T-cell (primary cell): ENCODE measurements at regions not wholly inside any gene's neighbourhood (a gene's known extent, or its start where the extent isn't known, plus 50 kb on each side); places are given as distances from the start of the nearest gene placed in this dataset.

Source experiments
- ATAC-seq, 4 experiments: fragments of 200-7000 bp in 3 of 4; fragments of 150-1000 bp in 1 of 4; cut with Tn5 transposase; replicated peaks in 1 of 4; 1 replicate in 3 of 4; 2 replicates in 1 of 4; pipeline ENCODE4 v1.10.0; 2021; ENCODE audit warnings: moderate library complexity in 3 of 4, mild to moderate bottlenecking in 2 of 4, moderate number of reproducible peaks in 1 of 4
- CTCF ChIA-PET, 2 donors: fragments of 300-600 bp; sonication (Branson Sonifier 250); formaldehyde crosslinking; loops; one replicate each; lab custom pipeline; 2022; ENCODE audit warnings: antibody characterized with exemption in 2 of 2; lab: Charles Lee
- POLR2A ChIA-PET, 2 donors: fragments of 300-600 bp; sonication (Branson Sonifier 250); formaldehyde crosslinking; loops; one replicate each; lab custom pipeline; 2022; ENCODE audit warnings: antibody characterized with exemption in 2 of 2; lab: Charles Lee
- DNase-seq, 35 experiments: peaks; one replicate each; pipeline versions ENCODE4 v3.0.0 to v3.0.0-alpha.2; 2013 to 2023
- H3K27ac ChIP-seq: one replicate; pipeline ENCODE4 v1.5.1; 2013; ENCODE audit warnings: low read length
- H3K27me3 ChIP-seq, 2 experiments: replicated peaks in 1 of 2; 1 replicate in 1 of 2; 2 replicates in 1 of 2; pipeline versions ENCODE4 v1.6.1 to v1.7.0; 2013; ENCODE audit warnings: low read length in 1 of 2, mixed read lengths in 1 of 2; ENCODE audit not compliant: control insufficient read depth in 2 of 2, insufficient read depth in 2 of 2; ENCODE audit errors: extremely low read depth in 1 of 2
- H3K36me3 ChIP-seq, 2 donors: 1 replicate in 1 of 2; 2 replicates in 1 of 2; pipeline versions ENCODE4 v1.6.1 to v1.7.0; 2013; ENCODE audit warnings: low read length in 1 of 2; ENCODE audit not compliant: control insufficient read depth in 2 of 2, insufficient read depth in 1 of 2; ENCODE audit errors: extremely low read depth in 1 of 2
- H3K4me1 ChIP-seq, 2 experiments: 1 replicate in 1 of 2; 2 replicates in 1 of 2; pipeline versions ENCODE4 v1.6.1 to v1.7.0; 2013; ENCODE audit warnings: low read length in 2 of 2, mixed read lengths in 1 of 2; ENCODE audit not compliant: insufficient read depth in 2 of 2, control insufficient read depth in 1 of 2; ENCODE audit errors: extremely low read depth in 1 of 2
- H3K4me3 ChIP-seq, 2 donors: 1 replicate in 1 of 2; 2 replicates in 1 of 2; pipeline versions ENCODE4 v1.5.1 to v1.7.0; 2013; ENCODE audit warnings: mild to moderate bottlenecking in 2 of 2, low read length in 1 of 2, moderate library complexity in 1 of 2; ENCODE audit not compliant: control insufficient read depth in 1 of 2; ENCODE audit errors: extremely low read depth in 1 of 2
- H3K9me3 ChIP-seq: 2 replicates; pipeline ENCODE4 v1.7.0; 2013
- H3K27ac Mint-ChIP-seq, 2 donors: one replicate each; pipeline ENCODE4 v1.8.0; 2020 to 2021; ENCODE audit warnings: mild to moderate bottlenecking in 2 of 2, mixed read lengths in 2 of 2
- H3K27me3 Mint-ChIP-seq, 2 donors: one replicate each; pipeline ENCODE4 v1.8.0; 2021 to 2022; ENCODE audit warnings: mixed read lengths in 2 of 2
- H3K36me3 Mint-ChIP-seq: one replicate; pipeline ENCODE4 v1.8.0; 2021; ENCODE audit warnings: mixed read lengths
- H3K4me1 Mint-ChIP-seq, 3 donors: one replicate each; pipeline ENCODE4 v1.8.0; 2020 to 2022; ENCODE audit warnings: mixed read lengths in 3 of 3, mild to moderate bottlenecking in 1 of 3
- H3K4me3 Mint-ChIP-seq, 3 donors: one replicate each; pipeline ENCODE4 v1.8.0; 2020 to 2022; ENCODE audit warnings: mild to moderate bottlenecking in 3 of 3, mixed read lengths in 3 of 3, moderate library complexity in 3 of 3
- H3K9me3 Mint-ChIP-seq, 3 donors: one replicate each; pipeline ENCODE4 v1.8.0; 2020 to 2022; ENCODE audit warnings: mixed read lengths in 3 of 3
- WGBS: methylation state at CpG from one replicate; pipeline ENCODE4 v1.1.5; 2013; ENCODE audit warnings: missing lambda C conversion rate; ENCODE audit not compliant: insufficient coverage; 5-methylcytosine and 5-hydroxymethylcytosine counted together

GRCh38 chr5:142222866-142223558, 101.8 kb downstream of the SPRY4 start:
- ATAC-seq = peak in 1 of 4 experiments; percentile 0
- peak in 4 of 35 experiments; percentile 3 to 8 (median 6) for DNase-seq
- H3K9me3 Mint-ChIP-seq = peaks cover 0 to 2% (median 0%) of the 10 kb centered on the region in 3 donors
- peaks cover 37 to 41% (median 37%) of the 10 kb centered on the region in 3 donors for H3K4me1 Mint-ChIP-seq
- Histone ChIP-seq H3K4me1 (peaks cover 5 to 26% of the 10 kb centered on the region in 2 experiments), H3K27me3 (peaks cover 0 to 3% of the 10 kb centered on the region in 2 experiments), H3K27ac (peak overlapping the region; percentile 59), H3K36me3 (no peaks in the 10 kb centered on the region), H3K4me3 (no peak overlapping the region), H3K9me3 (no peaks in the 10 kb centered on the region)
- CTCF ChIA-PET = interaction anchor here in 1 of 2 donors (0.6 to 1.1 kb wide), 5 partner anchors 70 to 326 kb away, joined by 3 to 4 read pairs (median 3); no protein-coding TSS in a partner anchor
- peak overlapping the region; percentile 75 to 89 for H3K27ac Mint-ChIP-seq
- H3K4me3 Mint-ChIP-seq = peak overlapping the region in 2 of 3 donors; percentile 57 to 60
- 98% methylated on average over 5 of the region's 12 CpGs for WGBS
- H3K36me3 Mint-ChIP-seq = no peaks in the 10 kb centered on the region
- H3K27me3 Mint-ChIP-seq = no peaks in the 10 kb centered on the region
- POLR2A ChIA-PET = interaction anchor here in 1 of 2 donors (0.6 kb wide), 1 partner anchor 254 kb away, joined by 6 read pairs; the partner anchor contains the start of gene RNF14

DNA sequence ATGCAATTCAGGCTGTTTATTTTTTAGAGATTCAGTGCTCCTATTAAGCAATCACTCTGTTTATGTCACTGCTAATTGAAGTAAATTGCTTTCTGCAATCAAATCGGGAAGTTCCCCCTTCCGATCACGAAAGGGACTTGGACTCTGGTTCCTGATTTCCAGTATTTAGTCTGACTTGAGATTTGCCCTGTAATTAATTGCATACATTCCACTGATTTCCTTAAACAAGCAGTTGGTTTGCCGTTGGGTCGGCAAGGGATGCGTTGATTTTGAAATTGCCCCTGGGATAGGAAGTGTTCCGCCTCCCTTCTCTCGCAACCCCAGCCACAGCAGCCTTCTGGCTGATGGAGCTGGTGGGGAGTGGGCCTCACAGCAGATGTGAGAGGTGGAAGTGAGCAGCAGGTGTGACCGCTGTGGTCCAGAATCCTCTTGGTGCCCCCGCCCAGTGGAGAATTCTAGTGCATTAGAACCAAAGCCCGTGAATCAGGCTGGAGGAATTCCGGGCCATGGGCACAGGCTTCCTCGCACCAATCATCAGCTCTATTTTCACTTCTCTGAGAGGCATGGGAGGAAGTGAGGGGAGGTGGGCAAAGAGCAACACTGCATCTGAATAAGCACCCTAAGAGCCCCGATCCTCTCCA, 102.5 kb downstream of the SPRY4 start:
- POLR2A ChIA-PET = no interaction called here

DNA sequence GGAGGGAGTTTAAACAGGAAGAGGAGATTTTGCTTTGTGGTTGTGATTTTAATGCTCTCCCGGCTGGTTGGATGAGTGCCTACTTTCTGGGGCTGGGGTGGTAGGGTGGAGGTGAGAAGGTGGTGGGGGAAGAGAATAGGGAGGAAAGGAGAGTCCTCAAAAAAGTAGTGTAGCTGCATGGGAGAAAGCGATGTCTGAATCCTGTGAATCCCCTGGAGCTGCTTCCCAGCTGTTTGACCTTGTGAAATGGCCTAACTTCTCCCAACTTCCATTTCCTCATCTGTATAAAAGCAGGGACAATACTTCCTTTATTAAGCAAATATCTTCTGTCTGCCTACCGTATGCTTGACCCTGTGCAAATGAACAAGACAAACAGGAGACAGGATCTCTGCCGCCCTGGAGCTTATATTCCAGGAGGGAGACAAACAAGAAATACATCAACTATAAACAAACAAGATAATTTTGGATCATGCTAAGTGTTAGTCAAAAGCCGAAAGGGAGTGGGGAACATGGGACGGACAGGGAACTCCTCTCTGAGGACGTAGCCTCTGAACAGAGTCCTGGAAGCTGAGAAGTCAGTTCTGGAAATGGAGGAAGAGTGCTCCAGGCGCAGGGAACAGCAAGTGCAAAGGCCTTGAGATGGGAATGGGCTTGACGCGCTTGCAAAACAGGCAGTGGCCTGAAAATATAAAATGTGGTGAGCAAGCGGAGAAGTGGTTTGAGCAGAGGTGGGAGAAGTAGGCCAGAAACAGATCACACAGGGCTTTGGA, 103.5 kb downstream of the SPRY4 start:
- peak overlapping the region in 1 of 2 donors; percentile 3 for H3K27ac Mint-ChIP-seq
- Histone ChIP-seq H3K4me3 (no peak overlapping the region), H3K9me3 (no peaks in the 10 kb centered on the region), H3K27me3 (peaks cover 0 to 5% of the 10 kb centered on the region in 2 experiments), H3K4me1 (peaks cover 5 to 26% of the 10 kb centered on the region in 2 experiments), H3K27ac (no peak overlapping the region), H3K36me3 (no peaks in the 10 kb centered on the region)
- ChIA-PET CTCF (interaction anchor here in 1 of 2 donors (1.1 kb wide), 1 partner anchor 59 kb away, joined by 4 read pairs; no protein-coding TSS in a partner anchor), POLR2A (interaction anchor here in 1 of 2 donors (0.6 kb wide), 1 partner anchor 13 kb away, joined by 3 read pairs; no protein-coding TSS in a partner anchor)
- H3K9me3 Mint-ChIP-seq = peaks cover 0 to 2% (median 0%) of the 10 kb centered on the region in 3 donors
- H3K27me3 Mint-ChIP-seq = peaks cover 0 to 4% of the 10 kb centered on the region in 2 donors
- H3K4me3 Mint-ChIP-seq = no peak overlapping the region
- H3K4me1 Mint-ChIP-seq = peaks cover 37 to 41% (median 37%) of the 10 kb centered on the region in 3 donors
- H3K36me3 Mint-ChIP-seq = no peaks in the 10 kb centered on the region
- no peak for DNase-seq
- 87% methylated on average over 8 of the region's 11 CpGs for WGBS
- ATAC-seq = no peak

More for the DNA sequence above, 102.5 kb downstream of the SPRY4 start:
- H3K36me3 Mint-ChIP-seq = no peaks in the 10 kb centered on the region
- no peak overlapping the region for H3K27ac Mint-ChIP-seq
- peaks cover 37 to 41% (median 37%) of the 10 kb centered on the region in 3 donors for H3K4me1 Mint-ChIP-seq
- peaks cover 0 to 3% of the 10 kb centered on the region in 2 experiments for H3K27me3 ChIP-seq
- ATAC-seq (no peak), DNase-seq (peak in 1 of 35 experiments; percentile 13)
- peaks cover 0 to 2% (median 0%) of the 10 kb centered on the region in 3 donors for H3K9me3 Mint-ChIP-seq
- no peak overlapping the region for H3K27ac ChIP-seq
- H3K4me3 Mint-ChIP-seq = peak overlapping the region in 1 of 3 donors; percentile 15
- no peaks in the 10 kb centered on the region for H3K9me3 ChIP-seq
- H3K4me1 ChIP-seq = peaks cover 5 to 26% of the 10 kb centered on the region in 2 experiments
- CTCF ChIA-PET = no interaction called here
- peaks cover 0 to 3% of the 10 kb centered on the region in 2 donors for H3K27me3 Mint-ChIP-seq
- 90% methylated on average over 7 of the region's 14 CpGs for WGBS
- H3K36me3 ChIP-seq = no peaks in the 10 kb centered on the region
- H3K4me3 ChIP-seq = peak overlapping the region in 1 of 2 donors; percentile 15

DNA sequence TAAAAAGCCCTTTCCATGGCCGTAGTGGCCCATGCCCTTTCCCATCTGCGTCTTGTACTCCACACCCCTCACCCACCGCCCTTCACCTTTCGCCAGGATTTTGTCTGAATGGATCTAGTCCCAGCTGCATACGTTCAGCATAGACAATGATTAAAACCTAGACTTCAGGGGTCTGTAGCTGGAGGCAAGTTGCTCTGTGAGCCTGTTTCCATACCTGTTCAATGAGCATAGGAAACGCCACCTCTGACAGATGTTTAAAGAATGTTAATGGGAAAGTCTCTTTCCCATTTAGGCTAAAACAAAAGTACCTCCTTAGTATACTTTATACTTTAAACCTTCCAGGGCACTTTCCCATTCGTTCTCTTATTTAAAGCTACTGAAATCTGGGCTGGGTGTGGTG, 105.7 kb downstream of the SPRY4 start:
- no peaks in the 10 kb centered on the region for H3K36me3 Mint-ChIP-seq
- ChIA-PET POLR2A (no interaction called here), CTCF (no interaction called here)
- Histone ChIP-seq H3K4me1 (peaks cover 5 to 26% of the 10 kb centered on the region in 2 experiments), H3K4me3 (no peak overlapping the region), H3K27ac (no peak overlapping the region), H3K9me3 (no peaks in the 10 kb centered on the region), H3K36me3 (no peaks in the 10 kb centered on the region), H3K27me3 (peaks cover 0 to 8% of the 10 kb centered on the region in 2 experiments)
- WGBS = 96% methylated on average over 4 of the region's 7 CpGs
- peaks cover 0 to 2% (median 0%) of the 10 kb centered on the region in 3 donors for H3K9me3 Mint-ChIP-seq
- peaks cover 0 to 4% of the 10 kb centered on the region in 2 donors for H3K27me3 Mint-ChIP-seq
- H3K4me3 Mint-ChIP-seq = no peak overlapping the region
- ATAC-seq (no peak), DNase-seq (no peak)
- H3K4me1 Mint-ChIP-seq = peaks cover 34 to 38% (median 37%) of the 10 kb centered on the region in 3 donors
- no peak overlapping the region for H3K27ac Mint-ChIP-seq

GRCh38 chr5:142216931-142217330, 107.9 kb downstream of the SPRY4 start:
- H3K36me3 ChIP-seq = no peaks in the 10 kb centered on the region
- POLR2A ChIA-PET = no interaction called here
- peaks cover 0 to 6% of the 10 kb centered on the region in 2 donors for H3K27me3 Mint-ChIP-seq
- peaks cover 13 to 16% (median 15%) of the 10 kb centered on the region in 3 donors for H3K4me1 Mint-ChIP-seq
- H3K36me3 Mint-ChIP-seq = no peaks in the 10 kb centered on the region
- WGBS = 100% methylated on average over 1 of the region's 3 CpGs
- no peaks in the 10 kb centered on the region for H3K9me3 Mint-ChIP-seq
- no peak for DNase-seq
- no peak overlapping the region for H3K4me3 Mint-ChIP-seq
- peaks cover 0 to 8% of the 10 kb centered on the region in 2 experiments for H3K27me3 ChIP-seq
- H3K27ac Mint-ChIP-seq = no peak overlapping the region
- H3K27ac ChIP-seq = no peak overlapping the region
- ATAC-seq = no peak
- CTCF ChIA-PET = no interaction called here
- H3K4me3 ChIP-seq = no peak overlapping the region
- H3K4me1 ChIP-seq = peaks cover 0 to 7% of the 10 kb centered on the region in 2 experiments
- H3K9me3 ChIP-seq = no peaks in the 10 kb centered on the region
